NCI-H1694 treated with DMSO at 0.1 percent for 48 hours (cell line): ENCODE measurements at regions not wholly inside any gene's neighbourhood (a gene's known extent, or its start where the extent isn't known, plus 50 kb on each side); places are given as distances from the start of the nearest gene placed in this dataset.
A peak's percentile ranks its signal among the peaks of the same experiment; 100 is the strongest.

Experiments used
- DNase-seq: peaks from one replicate; lab custom pipeline; 2025; lab: John Stamatoyannopoulos, UW

DNA sequence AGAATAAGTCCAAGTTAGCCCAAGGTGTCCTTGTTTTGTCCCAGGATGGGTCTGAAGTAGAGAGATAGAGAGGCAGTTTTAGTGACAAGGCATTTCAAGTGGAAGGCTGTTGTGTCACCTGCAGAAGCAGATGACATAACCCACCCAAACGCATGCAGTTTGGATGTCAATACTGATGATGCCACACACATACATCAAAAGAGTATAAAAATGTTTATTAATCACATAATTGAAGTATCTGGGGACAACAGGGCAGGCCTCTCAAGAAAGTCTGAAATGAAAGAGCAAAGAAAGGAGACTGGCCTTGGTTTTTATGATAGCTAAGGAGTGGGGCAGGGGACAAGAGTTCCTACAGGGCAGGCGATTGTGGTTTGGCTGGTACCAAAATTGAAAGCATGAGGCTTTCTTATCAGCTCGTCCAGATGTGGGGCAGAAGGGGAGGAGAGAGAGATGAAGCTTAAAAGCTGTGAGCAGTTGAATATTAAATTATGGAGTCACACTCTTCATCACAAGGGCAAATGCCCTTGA, 78.4 kb upstream of the TSPAN8 start:
- no peak for DNase-seq

DNA sequence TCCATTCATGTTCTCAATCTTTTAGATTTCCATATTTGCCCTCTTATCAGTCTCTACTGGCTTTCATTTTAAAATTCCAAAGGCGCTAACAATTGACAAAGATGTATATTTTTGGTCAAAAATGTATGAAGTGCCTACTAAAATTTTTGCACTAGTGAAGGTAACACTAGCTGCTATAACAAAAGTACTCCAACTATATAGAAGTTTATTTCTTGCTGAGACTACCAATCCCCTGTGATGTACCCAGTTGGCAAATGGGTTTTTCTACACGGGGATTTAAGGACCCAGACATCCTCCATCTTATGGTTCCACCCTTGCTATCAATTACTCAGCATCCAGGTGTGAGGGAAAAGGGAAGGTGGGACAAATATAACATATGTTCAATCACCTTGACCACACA, 75.3 kb upstream of the TSPAN8 start:
- no peak for DNase-seq

DNA sequence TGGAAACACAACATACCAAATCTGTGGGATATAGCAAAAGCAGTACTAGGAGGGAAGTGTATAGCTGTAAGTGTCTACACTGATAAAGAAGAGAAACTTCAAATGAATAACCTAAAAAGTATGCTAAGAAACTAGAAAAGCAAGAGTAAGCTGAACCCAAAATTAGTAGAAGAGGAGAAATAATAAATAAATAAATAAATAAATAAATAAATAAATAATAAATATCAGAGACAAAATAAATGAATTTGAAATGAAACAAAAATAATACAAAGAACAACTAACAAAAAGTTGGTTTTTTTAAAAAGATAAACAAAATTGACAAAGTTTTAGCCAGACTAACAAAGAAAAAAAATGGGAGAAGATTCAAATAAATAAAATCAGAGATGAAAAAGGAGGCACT, 72.7 kb upstream of the TSPAN8 start:
- DNase-seq: no peak

DNA sequence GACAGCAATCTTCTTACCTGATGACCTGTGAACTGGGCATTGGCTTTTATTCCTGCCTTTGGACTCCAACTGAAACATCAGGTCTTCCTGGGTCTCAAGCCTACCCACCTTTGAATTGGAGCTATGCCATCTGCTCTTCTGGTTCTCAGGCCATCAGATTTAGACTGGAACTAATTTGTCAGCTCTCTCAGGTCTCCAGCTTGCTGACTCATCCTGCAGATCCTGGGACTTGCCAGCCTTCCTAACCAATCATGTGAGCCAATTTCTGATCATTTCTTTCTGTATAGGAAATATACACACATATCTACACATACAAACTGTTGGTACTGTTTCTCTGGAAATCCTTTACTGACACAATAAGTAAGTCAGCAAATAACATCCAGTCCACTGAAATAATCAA, 65.3 kb upstream of the TSPAN8 start:
- DNase-seq: no peak

DNA sequence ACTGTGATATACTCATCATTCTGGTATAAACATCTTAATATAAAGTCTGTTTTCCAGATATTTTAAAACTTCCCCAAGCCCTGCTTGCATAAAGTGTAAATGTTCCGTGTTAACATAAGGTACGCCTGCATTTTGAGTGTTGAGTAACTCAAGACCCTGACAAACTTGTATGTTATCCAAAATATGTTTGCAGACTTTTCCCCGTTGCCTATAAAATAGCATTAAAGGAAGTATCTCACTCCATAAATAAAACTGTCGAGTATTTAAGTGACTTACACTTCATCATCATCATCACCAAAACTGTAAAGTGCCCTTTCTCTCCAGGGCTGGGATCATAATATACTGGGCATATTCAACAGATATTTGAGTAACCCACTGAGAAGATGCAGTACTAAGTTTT, 64.6 kb upstream of the TSPAN8 start:
- DNase-seq: no peak

DNA sequence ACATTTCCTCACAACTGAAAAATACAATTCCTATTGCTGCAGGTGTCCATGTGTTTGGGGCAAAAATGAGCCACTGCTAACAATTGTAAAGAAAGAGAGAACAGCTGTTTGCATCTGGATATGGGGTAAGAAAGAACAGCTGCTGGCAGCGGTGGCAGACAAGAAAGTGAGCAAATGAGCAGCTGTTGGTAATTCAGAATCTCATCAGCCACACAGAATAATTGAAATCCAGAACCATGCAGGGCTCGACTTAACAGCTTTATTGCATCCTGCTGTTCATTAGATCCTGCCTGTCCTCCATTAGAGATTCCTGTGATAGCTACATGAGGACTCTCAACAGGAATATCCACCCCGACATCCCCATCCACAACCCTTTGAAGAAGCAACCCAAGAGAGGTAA, 62.5 kb upstream of the TSPAN8 start:
- no peak for DNase-seq

DNA sequence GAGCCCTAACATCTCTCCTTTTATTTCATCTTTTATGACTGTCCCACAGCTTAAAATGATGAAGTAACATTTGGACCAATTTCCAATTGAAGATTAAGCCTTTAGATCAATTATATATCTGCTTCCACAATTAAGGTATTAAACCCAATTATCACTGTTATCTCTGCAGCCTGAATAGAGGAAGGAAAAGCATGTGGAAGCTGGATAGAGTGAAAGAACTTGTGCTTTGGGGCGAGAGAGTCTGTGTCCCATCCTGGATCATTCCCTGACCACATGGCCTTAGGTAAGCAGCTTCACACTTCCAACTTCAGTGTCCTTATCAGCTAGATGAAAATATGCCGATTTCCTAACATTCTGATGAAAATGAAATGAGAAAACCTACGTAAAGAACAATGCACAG, 61.4 kb upstream of the TSPAN8 start:
- DNase-seq: no peak

DNA sequence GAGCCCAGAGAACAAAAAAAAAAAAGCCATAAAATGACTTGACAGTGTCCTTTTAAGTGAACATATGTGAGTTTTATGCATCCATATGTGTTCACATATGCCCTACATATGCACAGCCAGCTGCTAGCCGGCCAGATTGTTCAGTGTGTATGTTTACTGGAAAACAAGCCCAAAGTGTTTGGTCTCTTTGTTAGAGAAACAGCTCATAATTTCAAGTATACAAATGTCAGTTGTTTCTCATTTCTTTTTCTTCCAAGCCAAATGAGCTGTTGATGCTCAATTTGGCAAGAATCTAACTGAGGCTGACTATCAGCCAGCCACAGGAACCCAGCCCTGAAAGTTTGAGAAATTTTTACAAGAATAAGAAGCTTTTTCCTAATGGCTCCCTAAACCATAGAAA, 60.8 kb upstream of the TSPAN8 start:
- DNase-seq: no peak

DNA sequence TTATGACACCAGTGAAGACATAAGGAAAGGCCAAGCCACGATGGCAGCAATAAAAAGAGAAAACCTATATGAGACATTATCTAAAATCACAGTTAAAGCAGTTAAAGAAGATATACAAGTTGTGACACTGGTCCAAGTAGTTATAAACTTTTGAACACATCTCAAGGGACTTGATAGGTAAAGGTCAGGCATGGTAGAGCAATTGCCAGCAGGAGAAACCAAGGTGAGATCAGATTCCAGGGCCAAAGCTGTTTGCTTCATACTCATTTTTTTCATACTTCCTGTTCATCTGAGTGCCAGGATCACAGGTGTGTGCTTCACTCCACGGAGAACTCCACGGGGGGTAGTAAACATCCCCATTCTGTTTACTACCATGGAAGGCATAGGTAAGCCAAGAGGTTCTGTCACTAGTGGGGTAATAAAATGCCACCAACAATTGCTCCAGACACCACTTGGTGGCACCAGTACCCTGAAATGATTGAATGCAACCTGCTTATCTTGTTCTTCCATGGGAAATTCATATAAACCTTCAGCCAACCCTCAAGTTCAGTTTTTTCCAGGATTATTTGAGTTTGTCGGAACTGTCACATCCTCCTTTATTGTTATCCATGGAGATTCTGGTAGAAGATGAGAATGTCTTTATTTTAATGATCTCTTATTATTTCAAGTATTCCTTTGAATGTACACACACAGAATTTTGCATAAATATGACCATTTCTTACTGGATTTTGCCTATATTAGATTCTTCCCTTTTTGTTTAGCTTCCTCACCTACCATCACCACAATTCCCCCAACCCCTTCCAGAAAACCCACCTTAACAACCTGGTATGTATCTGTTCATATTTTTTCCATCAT, 59.2 kb upstream of the TSPAN8 start:
- DNase-seq: peak; percentile 8

DNA sequence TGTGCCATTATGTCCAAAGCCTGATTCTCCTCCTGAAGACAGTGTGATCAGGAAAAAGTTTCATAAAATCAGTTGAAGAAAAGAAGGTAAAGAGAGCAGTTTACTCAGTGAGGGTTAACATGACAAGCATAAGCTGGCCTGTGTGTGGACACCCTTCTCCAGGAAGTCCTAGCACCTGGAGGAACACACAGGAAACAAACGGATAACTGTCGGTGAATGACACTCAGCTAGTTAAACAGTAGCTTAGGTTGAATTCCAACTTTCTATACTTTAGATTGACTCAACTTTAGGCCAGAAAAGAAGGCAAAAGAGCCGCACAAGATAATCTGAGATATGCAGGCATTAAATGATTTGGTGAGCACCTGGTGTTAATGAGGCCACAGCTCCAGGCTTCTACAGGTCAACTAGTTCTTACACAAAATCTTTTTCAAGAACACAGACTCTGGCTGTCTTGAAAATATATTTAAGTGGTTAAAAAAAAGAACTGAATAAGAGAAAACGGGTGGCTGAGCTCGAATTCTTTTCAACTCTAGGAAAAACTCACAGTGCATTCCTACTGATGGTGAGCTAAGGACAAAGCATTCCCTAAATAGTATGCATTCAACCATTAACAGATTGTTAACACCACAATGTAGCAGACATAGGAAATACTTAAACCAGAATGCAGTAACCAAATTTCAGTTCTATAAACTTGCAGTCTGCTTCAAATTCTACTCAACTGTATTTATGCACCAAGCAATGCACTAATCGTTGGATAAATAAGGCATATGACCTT, 56.9 kb upstream of the TSPAN8 start:
- DNase-seq: no peak

DNA sequence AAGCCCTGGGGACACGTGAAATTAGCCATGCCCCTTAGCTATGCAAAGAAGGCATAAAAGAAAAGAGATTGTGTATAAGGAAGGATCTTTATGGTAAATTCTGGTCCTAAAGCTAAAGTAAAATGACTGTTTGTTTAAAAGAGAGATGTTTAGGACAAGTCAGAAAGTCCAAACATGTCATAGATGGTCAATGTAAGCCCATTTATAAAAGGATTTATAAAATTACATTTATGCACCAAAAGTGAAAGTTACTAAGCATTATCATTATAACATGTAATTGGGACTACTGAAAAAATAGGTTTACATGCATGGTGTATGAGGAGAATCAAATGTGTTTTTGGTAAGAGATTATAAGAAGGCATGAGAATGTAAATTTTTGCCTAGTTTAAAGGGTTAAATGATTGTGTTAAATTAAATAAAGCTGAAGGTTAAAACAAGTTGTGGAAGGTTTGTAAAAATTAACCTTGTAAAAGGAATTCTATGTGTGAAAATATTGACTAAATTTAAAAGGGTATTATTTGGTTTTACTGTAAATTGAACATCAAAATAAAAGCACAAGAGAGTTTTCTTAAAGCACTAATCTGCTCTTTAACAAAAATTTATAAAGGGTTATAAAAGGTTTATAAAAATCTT, 50.4 kb upstream of the TSPAN8 start:
- no peak for DNase-seq
